Spleen (tissue), 11 donors: ENCODE measurements at regions not wholly inside any gene's neighbourhood (a gene's known extent, or its start where the extent isn't known, plus 50 kb on each side); places are given as distances from the start of the nearest gene placed in this dataset.

Source experiments
- DNase-seq: peaks from one replicate; pipeline ENCODE4 v3.0.0-alpha.2; 2020
- H3K27ac ChIP-seq, 8 donors: fragments of 200-600 bp; sonication (generic) in 7 of 8; 1 replicate in 4 of 8; 2 replicates in 4 of 8; pipeline versions ENCODE4 v1.5.0 to v1.8.0; 2016 to 2021; ENCODE audit warnings: inconsistent platforms in 4 of 8, mild to moderate bottlenecking in 4 of 8, moderate library complexity in 1 of 8
- H3K27me3 ChIP-seq, 7 donors: fragments of 200-600 bp; sonication (generic) in 6 of 7; replicated peaks in 1 of 7; 1 replicate in 4 of 7; 2 replicates in 3 of 7; pipeline versions ENCODE4 v1.5.0 to v1.8.0; 2016 to 2021; ENCODE audit warnings: inconsistent platforms in 3 of 7, mild to moderate bottlenecking in 1 of 7
- H3K36me3 ChIP-seq, 6 donors: fragments of 200-600 bp; sonication (generic) in 5 of 6; 1 replicate in 4 of 6; 2 replicates in 2 of 6; pipeline versions ENCODE4 v1.5.0 to v1.8.0; 2016 to 2021; ENCODE audit warnings: inconsistent platforms in 2 of 6
- H3K4me1 ChIP-seq, 6 donors: fragments of 200-600 bp; sonication (generic) in 5 of 6; 1 replicate in 3 of 6; 2 replicates in 3 of 6; pipeline versions ENCODE4 v1.5.0 to v1.8.0; 2016 to 2021; ENCODE audit warnings: inconsistent platforms in 3 of 6
- H3K4me3 ChIP-seq, 8 donors: fragments of 200-600 bp; sonication (generic) in 7 of 8; 1 replicate in 4 of 8; 2 replicates in 4 of 8; pipeline versions ENCODE4 v1.5.0 to v1.8.0; 2016 to 2021; ENCODE audit warnings: inconsistent platforms in 4 of 8, mild to moderate bottlenecking in 4 of 8, moderate library complexity in 2 of 8
- H3K9me3 ChIP-seq, 8 donors: fragments of 200-600 bp; sonication (generic) in 7 of 8; 1 replicate in 4 of 8; 2 replicates in 4 of 8; pipeline versions ENCODE4 v1.5.0 to v1.8.0; 2016 to 2021; ENCODE audit warnings: inconsistent platforms in 4 of 8
- POLR2A ChIP-seq, 3 donors: fragments of 450-650 bp; IDR thresholded peaks; one replicate each; pipeline ENCODE4 v1.5.1; 2017; ENCODE audit warnings: antibody characterized with exemption in 3 of 3, mild to moderate bottlenecking in 1 of 3
- POLR2AphosphoS5 ChIP-seq, 3 donors: sonication (generic); formaldehyde crosslinking; IDR thresholded peaks; one replicate each; pipeline ENCODE4 v1.5.1; 2017; ENCODE audit warnings: antibody characterized with exemption in 3 of 3
- WGBS, 5 donors: extraction: QIAGEN DNeasy Blood & Tissue Kit in 3 of 5; methylation state at CpG; one replicate each; pipeline versions ENCODE4 v1.1.5 to v1.1.7; 2013 to 2018; 5-methylcytosine and 5-hydroxymethylcytosine counted together
- intact Hi-C: fragments of 100-400 bp; cut with DNase I; formaldehyde crosslinking; loops from one replicate; pipeline ENCODE4 v1.15.0; 2023; ENCODE audit warnings: low total_unique reads
- TF ChIP-seq, protein P1 (sequence below), 11 experiments: fragments of 200-600 bp in 7 of 11; fragments of 450-650 bp in 4 of 11; sonication (generic) in 4 of 11; IDR thresholded peaks in 8 of 11; conservative IDR thresholded peaks in 3 of 11; 1 replicate in 7 of 11; 2 replicates in 4 of 11; pipeline versions ENCODE4 v1.4.0 to v1.8.0; 2016 to 2021; ENCODE audit warnings: antibody characterized with exemption in 11 of 11, inconsistent platforms in 4 of 11, mild to moderate bottlenecking in 1 of 11
- donor health status: healthy with polysubstance abuse.
- donor health status: DM: no; HTN: no; CAD: no; lungs with moderate emphysema.
- donor health status: DM: no; HTN: no; CAD: no.
- donor health status: Bipolar disorder and iron deficiency.
- donor health status: healthy.
- donor health status: DM: no; HTN: no; CAD: no.
- donor health status: DM: yes; HTN: yes; CAD: no.

DNA sequence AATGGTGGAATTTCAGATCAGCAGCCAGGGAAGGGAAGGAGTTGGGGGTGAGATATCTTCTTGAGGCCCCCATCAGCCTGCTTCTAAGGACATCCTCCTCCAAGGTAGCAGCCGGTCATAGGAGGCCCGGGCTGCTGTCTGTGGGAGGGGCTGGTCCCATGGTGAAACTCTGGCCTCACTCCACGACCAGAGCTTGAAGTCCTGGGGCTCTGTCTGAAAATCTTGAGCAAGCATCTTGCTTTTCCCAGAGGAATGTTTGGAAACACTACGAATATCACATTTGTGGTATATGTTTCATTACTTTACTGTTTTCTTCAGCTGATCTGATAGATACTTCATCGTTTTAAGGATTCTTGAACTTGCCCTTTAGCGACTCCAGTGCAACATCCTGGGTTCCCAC, 103.7 kb downstream of the CTAGE1 start:
- intact Hi-C loops = no loop called here
- H3K4me1 ChIP-seq = no peaks in the 10 kb centered on the region
- no peaks in the 10 kb centered on the region for H3K27me3 ChIP-seq
- 78 to 87% (median 83%) methylated on average over 6 of the region's 6 CpGs for WGBS, 5 donors
- no peak overlapping the region for H3K4me3 ChIP-seq
- no peak for DNase-seq
- TF ChIP-seq, protein P1, sequence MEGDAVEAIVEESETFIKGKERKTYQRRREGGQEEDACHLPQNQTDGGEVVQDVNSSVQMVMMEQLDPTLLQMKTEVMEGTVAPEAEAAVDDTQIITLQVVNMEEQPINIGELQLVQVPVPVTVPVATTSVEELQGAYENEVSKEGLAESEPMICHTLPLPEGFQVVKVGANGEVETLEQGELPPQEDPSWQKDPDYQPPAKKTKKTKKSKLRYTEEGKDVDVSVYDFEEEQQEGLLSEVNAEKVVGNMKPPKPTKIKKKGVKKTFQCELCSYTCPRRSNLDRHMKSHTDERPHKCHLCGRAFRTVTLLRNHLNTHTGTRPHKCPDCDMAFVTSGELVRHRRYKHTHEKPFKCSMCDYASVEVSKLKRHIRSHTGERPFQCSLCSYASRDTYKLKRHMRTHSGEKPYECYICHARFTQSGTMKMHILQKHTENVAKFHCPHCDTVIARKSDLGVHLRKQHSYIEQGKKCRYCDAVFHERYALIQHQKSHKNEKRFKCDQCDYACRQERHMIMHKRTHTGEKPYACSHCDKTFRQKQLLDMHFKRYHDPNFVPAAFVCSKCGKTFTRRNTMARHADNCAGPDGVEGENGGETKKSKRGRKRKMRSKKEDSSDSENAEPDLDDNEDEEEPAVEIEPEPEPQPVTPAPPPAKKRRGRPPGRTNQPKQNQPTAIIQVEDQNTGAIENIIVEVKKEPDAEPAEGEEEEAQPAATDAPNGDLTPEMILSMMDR (IDR thresholded peaks at IDR 0.05 in 8 of 11, conservative IDR thresholded peaks at IDR 0.05 in 3 of 11) = no peak
- TF ChIP-seq POLR2AphosphoS5 (IDR thresholded peaks at IDR 0.05) = no peak
- no peak for TF ChIP-seq POLR2A (IDR thresholded peaks at IDR 0.05)
- no peak overlapping the region for H3K27ac ChIP-seq
- H3K9me3 ChIP-seq = no peaks in the 10 kb centered on the region
- no peaks in the 10 kb centered on the region for H3K36me3 ChIP-seq

DNA sequence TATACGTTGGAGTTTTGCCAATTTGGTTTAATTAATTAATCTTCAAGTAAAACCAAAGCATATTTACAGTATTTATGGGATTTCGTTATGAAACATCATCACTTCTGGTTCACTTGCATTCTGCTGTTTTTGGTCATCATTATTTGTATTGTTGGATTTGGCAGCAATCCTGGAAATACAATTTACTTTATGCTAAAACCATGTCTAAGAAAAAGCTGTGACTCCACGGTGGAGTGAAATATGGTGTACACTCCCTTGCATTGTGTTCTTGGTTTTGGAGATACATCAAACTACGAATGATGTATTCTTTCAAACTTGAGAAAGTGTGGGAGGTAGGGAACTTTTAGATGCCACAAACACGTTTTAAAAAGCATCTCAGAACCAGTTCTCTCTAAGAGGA, 106.4 kb downstream of the CTAGE1 start:
- Histone ChIP-seq H3K9me3 (no peaks in the 10 kb centered on the region), H3K27me3 (no peaks in the 10 kb centered on the region), H3K27ac (no peak overlapping the region), H3K36me3 (no peaks in the 10 kb centered on the region), H3K4me1 (no peaks in the 10 kb centered on the region), H3K4me3 (no peak overlapping the region)
- WGBS, 5 donors = 68 to 73% (median 70%) methylated on average over 5 of the region's 5 CpGs
- no peak for TF ChIP-seq POLR2A (IDR thresholded peaks at IDR 0.05)
- TF ChIP-seq POLR2AphosphoS5 (IDR thresholded peaks at IDR 0.05) = no peak
- TF ChIP-seq, protein P1 (IDR thresholded peaks at IDR 0.05 in 8 of 11, conservative IDR thresholded peaks at IDR 0.05 in 3 of 11) = no peak
- intact Hi-C loops = no loop called here
- no peak for DNase-seq

DNA sequence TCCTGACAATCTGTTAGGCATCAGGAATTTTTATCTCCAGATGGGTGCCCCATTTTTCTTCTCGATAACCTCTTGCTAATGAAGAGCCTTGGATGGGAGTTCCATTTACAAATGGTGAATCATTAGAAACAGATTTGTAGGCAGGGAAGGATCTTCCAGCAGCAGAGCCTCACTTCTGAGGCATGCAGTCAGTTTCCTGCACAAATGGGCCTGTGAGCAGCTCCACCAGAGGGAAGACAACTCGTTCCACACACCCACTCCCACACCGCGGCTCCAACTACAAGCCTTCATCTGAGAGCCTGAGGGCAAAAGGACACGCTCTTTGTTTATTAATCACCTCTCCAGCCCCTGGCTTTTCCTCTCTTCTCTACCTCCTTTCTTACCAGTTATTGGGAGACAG, 108.5 kb downstream of the CTAGE1 start:
- H3K27me3 ChIP-seq = no peaks in the 10 kb centered on the region
- no peaks in the 10 kb centered on the region for H3K4me1 ChIP-seq
- intact Hi-C loops = no loop called here
- DNase-seq = no peak
- TF ChIP-seq, protein P1 (IDR thresholded peaks at IDR 0.05 in 8 of 11, conservative IDR thresholded peaks at IDR 0.05 in 3 of 11) = no peak
- no peak for TF ChIP-seq POLR2A (IDR thresholded peaks at IDR 0.05)
- no peak for TF ChIP-seq POLR2AphosphoS5 (IDR thresholded peaks at IDR 0.05)
- no peak overlapping the region for H3K27ac ChIP-seq
- WGBS, 5 donors = 74 to 86% (median 78%) methylated on average over 5 of the region's 5 CpGs
- no peak overlapping the region for H3K4me3 ChIP-seq
- no peaks in the 10 kb centered on the region for H3K36me3 ChIP-seq
- H3K9me3 ChIP-seq = no peaks in the 10 kb centered on the region

DNA sequence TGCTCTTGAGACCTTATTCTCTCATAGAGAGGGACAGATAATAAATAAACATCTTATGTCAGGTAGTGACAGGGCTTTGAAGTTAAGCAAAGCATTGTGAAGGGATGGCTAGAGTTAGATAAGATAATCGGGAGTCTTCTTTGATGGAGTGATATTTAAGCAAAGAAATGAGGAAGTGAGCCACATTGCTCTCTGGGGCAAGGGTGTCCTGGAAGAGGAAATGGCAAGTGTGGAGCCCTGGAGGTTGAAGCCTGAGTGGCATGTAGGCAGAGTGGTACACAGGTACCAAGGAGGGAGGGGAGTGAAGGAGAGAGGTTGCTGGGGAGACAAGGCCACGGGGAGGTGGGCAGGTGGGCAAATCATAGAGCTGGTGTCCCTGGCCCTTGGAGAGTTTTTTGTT, 110.2 kb downstream of the CTAGE1 start:
- WGBS, 5 donors = 53 to 60% (median 58%) methylated on average over 2 of the region's 2 CpGs
- TF ChIP-seq, protein P1 (IDR thresholded peaks at IDR 0.05 in 8 of 11, conservative IDR thresholded peaks at IDR 0.05 in 3 of 11) = no peak
- Histone ChIP-seq H3K9me3 (no peaks in the 10 kb centered on the region), H3K36me3 (no peaks in the 10 kb centered on the region), H3K27ac (no peak overlapping the region), H3K27me3 (no peaks in the 10 kb centered on the region), H3K4me1 (no peaks in the 10 kb centered on the region), H3K4me3 (no peak overlapping the region)
- intact Hi-C loops = no loop called here
- DNase-seq = no peak
